Neural cell (in vitro differentiated cells): ENCODE measurements at regions not wholly inside any gene's neighbourhood (a gene's known extent, or its start where the extent isn't known, plus 50 kb on each side); places are given as distances from the start of the nearest gene placed in this dataset.

Source experiments
- CTCF ChIP-seq: fragments of 450-650 bp; IDR thresholded peaks from 2 replicates; pipeline ENCODE4 v1.5.1; 2014; ENCODE audit warnings: antibody characterized with exemption, mild to moderate bottlenecking, moderate library complexity; ENCODE audit not compliant: poor library complexity, severe bottlenecking
- EP300 ChIP-seq: fragments of 450-650 bp; conservative IDR thresholded peaks from 2 replicates; pipeline ENCODE4 v1.6.1; 2014; ENCODE audit warnings: antibody characterized with exemption, mild to moderate bottlenecking, moderate library complexity; ENCODE audit not compliant: poor library complexity, severe bottlenecking
- EZH2 ChIP-seq: fragments of 200-600, 300-800 bp; shearing (Covaris generic), sonication (generic); IDR thresholded peaks from 2 replicates; pipeline ENCODE4 v1.6.1; 2014; ENCODE audit warnings: antibody characterized with exemption, low read length, borderline replicate concordance, mild to moderate bottlenecking; ENCODE audit not compliant: insufficient read depth, poor library complexity, severe bottlenecking
- MXI1 ChIP-seq: fragments of 450-650 bp; conservative IDR thresholded peaks from 2 replicates; pipeline ENCODE4 v1.6.1; 2014; ENCODE audit warnings: antibody characterized with exemption, mild to moderate bottlenecking; ENCODE audit not compliant: poor library complexity, severe bottlenecking
- POLR2AphosphoS5 ChIP-seq: IDR thresholded peaks from 2 replicates; pipeline ENCODE4 v1.6.1; 2012
- RAD21 ChIP-seq: fragments of 450-650 bp; conservative IDR thresholded peaks from 2 replicates; pipeline ENCODE4 v1.6.1; 2014; ENCODE audit warnings: antibody characterized with exemption, mild to moderate bottlenecking, moderate library complexity
- TAF1 ChIP-seq: IDR thresholded peaks from 2 replicates; pipeline ENCODE4 v1.6.1; 2012; ENCODE audit warnings: low read depth

DNA sequence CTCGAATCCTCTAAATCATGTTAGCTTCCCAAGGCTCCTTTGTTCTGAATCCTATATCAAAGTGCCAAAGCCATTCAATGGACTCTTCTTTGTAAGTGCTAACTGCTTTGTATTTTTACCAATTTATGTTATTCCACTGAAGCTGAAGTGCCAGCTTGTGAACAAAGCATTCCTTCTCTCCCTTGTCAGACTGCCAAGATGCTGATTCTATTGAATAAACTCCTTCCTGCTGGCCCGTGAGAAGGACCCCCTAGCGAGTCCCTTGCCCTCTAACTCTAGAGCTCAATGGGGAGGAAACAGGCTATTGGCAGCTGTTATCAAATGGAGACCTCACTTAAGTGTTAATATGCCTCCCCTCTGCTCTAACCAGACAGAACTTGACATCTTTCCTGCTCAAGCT is 1097.9 kb upstream of the CNTNAP5 start:
- TF ChIP-seq CTCF (no peak), EZH2 (no peak), MXI1 (no peak), EP300 (peak; percentile 85), RAD21 (no peak), POLR2AphosphoS5 (peak; percentile 76), TAF1 (no peak)
